Tongue (tissue), 1 donor: ENCODE measurements at regions not wholly inside any gene's neighbourhood (a gene's known extent, or its start where the extent isn't known, plus 50 kb on each side); places are given as distances from the start of the nearest gene placed in this dataset.
"Not testable (repeated sequence)": the region's sequence is repeated elsewhere in the genome, so short reads cannot be mapped to it uniquely, and the experiment has no call there.

Source experiments
- DNase-seq: peaks from one replicate; pipeline ENCODE4 v3.0.0-alpha.2; 2015

- no peak for DNase-seq
Observed at GRCh38 chr7:77484785-77485184, 52.3 kb upstream of the PTPN12 start.

DNA sequence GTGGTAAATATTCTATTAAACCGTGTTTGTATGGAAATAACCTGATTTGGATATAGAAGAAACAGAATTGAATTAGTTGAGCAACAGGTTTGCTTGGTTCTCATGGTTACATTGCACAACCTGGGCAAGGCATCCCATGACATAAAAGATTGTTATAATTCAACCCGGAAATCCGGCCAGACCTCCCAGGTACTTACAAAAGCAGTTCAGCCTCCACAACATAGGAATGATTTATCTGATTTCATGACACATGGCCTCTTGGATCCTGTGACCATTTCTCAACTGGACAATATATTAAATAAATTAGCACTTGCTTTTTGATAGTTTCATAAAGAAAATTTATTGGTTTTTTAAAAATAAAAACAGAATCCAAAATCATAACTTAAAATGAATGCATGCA lies 55.1 kb upstream of the PTPN12 start:
- DNase-seq, result peak; percentile 36

GRCh38 chr7:77481615-77482014 lies 55.5 kb upstream of the PTPN12 start:
- DNase-seq, result no peak

DNA sequence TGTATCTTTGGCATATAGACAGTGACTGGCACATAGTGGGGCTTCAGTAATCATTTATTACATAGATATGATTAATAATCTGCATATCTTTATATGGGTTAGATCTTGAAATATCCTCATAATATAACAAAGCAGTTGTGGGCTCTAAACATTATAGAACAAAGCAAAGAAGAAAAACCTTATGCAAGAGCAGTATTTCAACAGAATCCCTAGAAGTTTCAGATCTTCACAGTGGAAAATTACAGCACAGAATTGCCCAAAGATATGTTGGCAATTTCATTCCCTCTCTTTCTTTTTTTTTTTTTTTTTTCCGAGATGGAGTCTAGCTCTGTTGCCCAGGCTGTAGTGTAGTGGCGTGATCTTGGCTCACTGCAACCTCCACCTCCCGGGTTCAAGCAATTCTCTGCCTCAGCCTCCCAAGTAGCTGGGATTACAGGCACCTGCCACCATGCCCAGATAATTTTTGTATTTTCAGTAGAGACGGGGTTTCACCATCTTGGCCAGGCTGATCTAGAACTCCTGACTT lies 56.9 kb upstream of the PTPN12 start:
- not testable (repeated sequence) for DNase-seq

DNA sequence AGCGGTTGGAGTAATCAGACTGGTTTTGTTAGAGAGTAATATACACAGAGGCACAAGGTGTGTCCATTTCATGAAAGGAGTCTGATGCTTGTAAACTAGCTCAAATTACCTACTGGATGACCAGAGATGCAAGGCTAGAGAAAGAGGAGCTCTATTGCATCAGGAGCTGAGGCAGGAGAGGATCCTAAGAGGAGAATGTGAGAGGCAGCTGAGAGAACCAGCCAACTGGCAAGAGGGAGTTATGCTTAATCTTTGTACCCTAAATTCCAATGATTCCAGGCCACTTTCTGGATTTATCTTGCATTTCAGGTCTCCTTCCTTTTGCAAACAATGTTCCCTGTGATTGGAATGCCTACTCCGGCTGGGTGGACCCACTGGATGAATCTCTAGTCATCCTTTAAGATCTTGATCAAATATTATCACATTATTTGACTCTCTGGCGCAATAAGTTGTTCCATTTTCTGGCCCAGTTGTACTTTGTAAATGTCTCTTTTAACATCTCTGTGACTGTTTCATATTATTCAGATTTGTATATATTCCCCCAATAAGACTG lies 57.5 kb upstream of the PTPN12 start:
- DNase-seq, result no peak

DNA sequence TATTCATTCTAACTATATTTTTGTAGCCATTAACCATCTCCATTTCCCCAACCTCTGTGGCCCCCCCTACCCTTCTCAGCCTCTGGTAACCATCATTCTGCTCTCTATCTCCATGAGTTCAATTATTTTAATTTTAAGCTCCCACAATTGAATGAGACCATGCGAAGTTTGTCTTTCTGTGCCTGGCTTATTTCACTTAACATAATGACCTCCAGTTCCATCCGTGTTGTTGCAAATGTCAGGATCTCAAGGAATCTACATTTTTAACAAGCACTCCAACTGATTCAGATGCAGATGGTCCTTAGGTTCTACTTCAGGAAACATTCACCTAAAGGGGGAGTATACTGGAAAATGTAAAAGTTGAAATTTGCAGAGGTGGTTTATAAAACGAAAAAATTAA lies 60.2 kb upstream of the PTPN12 start:
- no peak for DNase-seq

GRCh38 chr7:77475181-77475580 lies 59.0 kb upstream of the GSAP start:
- DNase-seq, result no peak

DNA sequence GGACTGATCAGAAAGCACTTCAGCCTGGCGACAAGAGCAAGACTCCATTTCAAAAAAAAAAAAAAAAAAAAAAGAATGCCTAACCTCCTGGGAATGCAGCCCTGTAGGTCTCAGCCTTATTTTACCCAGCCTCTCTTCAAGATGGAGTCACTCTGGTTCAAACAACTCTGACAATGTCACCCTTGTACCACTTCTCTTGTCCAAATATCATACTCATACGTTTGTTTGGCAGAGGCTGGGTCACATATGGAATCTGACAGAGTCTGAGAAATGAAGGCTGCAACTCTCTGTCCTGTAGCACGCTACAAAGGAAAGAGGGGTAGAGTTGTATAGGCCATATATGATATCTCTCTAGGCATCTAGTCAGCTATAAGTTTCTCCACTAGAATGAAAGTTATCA lies 58.6 kb upstream of the GSAP start:
- DNase-seq, result no peak

DNA sequence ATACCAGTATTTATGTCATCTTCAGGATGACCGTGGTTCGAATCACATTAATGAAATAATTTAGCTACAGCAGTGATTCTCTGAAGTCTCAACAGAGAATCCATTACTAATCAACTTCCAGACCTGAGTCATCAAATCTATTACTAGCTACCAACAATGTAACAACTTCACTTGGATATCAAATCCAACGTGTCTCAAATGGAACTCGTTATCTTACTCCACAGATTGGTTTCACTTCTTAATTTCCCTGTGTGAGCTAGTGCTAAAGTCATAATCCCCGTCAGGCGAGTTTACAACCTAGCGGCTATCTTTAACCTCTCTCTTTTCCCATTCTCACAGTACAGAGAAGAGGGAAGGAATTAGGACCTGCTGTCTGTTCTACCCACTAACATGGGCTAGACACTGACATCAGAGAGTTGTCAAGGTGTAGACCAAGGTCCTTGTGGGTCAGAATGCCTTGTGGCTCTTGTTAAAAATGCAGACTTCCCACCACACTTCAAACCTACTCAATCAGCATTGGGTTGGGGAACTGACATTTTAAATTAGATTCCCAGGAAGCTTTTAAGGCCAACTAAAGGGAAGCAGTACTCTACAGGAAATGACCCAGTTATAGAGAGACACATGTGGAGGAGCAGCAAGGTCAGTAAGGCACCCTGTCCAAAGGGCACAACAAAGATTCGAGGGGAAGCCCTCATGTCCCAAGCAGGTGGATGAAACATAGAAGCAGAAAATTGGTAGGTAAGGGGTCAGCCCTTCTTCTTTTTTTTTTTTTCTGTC lies 57.3 kb upstream of the GSAP start:
- DNase-seq, result no peak

DNA sequence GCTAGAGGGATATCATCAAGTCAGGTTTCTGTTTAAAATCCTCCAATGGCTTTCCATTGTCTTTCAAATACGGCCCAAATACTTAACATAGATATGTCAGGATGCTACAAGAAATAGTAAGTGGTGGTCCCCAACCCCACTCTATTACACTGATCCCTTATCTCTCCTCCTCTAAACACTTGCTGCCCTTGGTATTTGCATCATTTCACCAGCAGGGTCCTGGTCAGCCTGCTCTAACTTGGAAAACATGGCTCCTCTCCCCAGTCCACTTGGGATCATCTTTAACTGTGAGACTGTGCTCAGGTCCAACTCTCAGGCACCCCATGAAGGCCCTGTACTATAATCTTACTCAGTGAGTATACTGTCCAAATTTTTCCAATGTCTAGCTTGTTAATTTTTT lies 53.8 kb upstream of the GSAP start:
- DNase-seq, result no peak

GRCh38 chr7:77467408-77467807 lies 51.3 kb upstream of the GSAP start:
- peak; percentile 63 for DNase-seq

DNA sequence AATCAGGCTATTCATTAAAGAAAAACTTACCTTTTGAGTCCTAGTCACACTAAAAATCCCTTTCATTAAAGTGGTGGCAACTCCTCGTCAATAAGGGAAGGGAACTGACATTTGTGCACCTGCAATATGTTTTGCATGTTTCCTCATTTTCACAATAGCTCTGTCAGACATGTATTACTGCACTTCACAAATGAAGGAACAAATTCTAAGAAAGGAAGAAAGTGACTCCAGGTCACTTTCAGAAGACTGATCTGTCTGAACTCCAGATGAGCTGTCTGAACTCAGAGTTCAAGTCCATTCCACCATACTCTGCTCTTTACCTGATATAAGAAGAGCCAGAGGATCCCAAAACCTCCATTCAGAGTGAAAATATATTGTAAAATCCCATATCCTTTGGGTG lies 50.3 kb upstream of the GSAP start:
- DNase-seq, result no peak
